H1 (cell line): ENCODE measurements at regions not wholly inside any gene's neighbourhood (a gene's known extent, or its start where the extent isn't known, plus 50 kb on each side); places are given as distances from the start of the nearest gene placed in this dataset.

Experiments
- CTCF ChIA-PET: fragments of 300-600 bp; sonication (Branson Sonifier 250); formaldehyde crosslinking; loops from one replicate; lab custom pipeline; 2021; ENCODE audit not compliant: partially characterized antibody; lab: Charles Lee
- POLR2A ChIA-PET: fragments of 300-600 bp; sonication (Branson Sonifier 250); formaldehyde crosslinking; loops from one replicate; lab custom pipeline; 2021; ENCODE audit warnings: inconsistent platforms; ENCODE audit not compliant: partially characterized antibody; lab: Charles Lee
- DNase-seq, 2 experiments: peaks; one replicate each; pipeline versions ENCODE4 v3.0.0 to v3.0.0-alpha.2; 2010 to 2022; ENCODE audit warnings: low spot score in 2 of 2, low read depth in 1 of 2, mixed read lengths in 1 of 2
- FAIRE-seq: peaks from 2 replicates; lab custom pipeline; 2011; peaks lifted over from hg19 to GRCh38; lab: Jason Lieb, UNC
- H2AFZ ChIP-seq: 2 replicates; pipeline ENCODE4 v1.8.1; 2012; ENCODE audit warnings: low read length, inconsistent platforms
- H2AK5ac ChIP-seq: 2 replicates; pipeline ENCODE4 v1.6.1; 2013; ENCODE audit warnings: low read depth, low read length
- H2BK120ac ChIP-seq: replicated peaks from 2 replicates; pipeline ENCODE3; 2013; ENCODE audit warnings: low read depth, low read length, inconsistent platforms
- H2BK12ac ChIP-seq: 2 replicates; pipeline ENCODE4 v1.6.1; 2013; ENCODE audit warnings: low read depth, low read length
- H2BK15ac ChIP-seq: 2 replicates; pipeline ENCODE4 v1.6.1; 2013; ENCODE audit warnings: low read length
- H2BK20ac ChIP-seq: 2 replicates; pipeline ENCODE4 v1.6.1; 2013; ENCODE audit warnings: low read length
- H2BK5ac ChIP-seq: 2 replicates; pipeline ENCODE4 v1.6.1; 2013; ENCODE audit warnings: low read depth, low read length
- H3K14ac ChIP-seq: 2 replicates; pipeline ENCODE4 v1.6.1; 2013; ENCODE audit warnings: inconsistent platforms; ENCODE audit not compliant: insufficient read length
- H3K18ac ChIP-seq: 2 replicates; pipeline ENCODE4 v1.6.1; 2013; ENCODE audit warnings: low read length; ENCODE audit errors: extremely low read depth
- H3K23ac ChIP-seq: 2 replicates; pipeline ENCODE4 v1.6.1; 2013; ENCODE audit warnings: inconsistent platforms; ENCODE audit not compliant: insufficient read length
- H3K23me2 ChIP-seq: 2 replicates; pipeline ENCODE4 v1.6.1; 2013; ENCODE audit warnings: low read depth, low read length
- H3K27ac ChIP-seq: 2 replicates; pipeline ENCODE4 v1.6.1; 2011; ENCODE audit warnings: low read depth, low read length, inconsistent platforms
- H3K27me3 ChIP-seq, 4 experiments: replicated peaks in 1 of 4; 1 replicate in 1 of 4; 2 replicates in 3 of 4; pipeline versions ENCODE4 v1.6.1 to v1.8.1; 2011 to 2013; ENCODE audit warnings: low read length in 3 of 4, mild to moderate bottlenecking in 3 of 4, inconsistent platforms in 2 of 4, mixed read lengths in 2 of 4, moderate library complexity in 1 of 4; ENCODE audit not compliant: control insufficient read depth in 3 of 4, insufficient read depth in 3 of 4; ENCODE audit errors: extremely low read depth in 1 of 4
- H3K36me3 ChIP-seq, 4 experiments: 2 replicates each; pipeline versions ENCODE4 v1.6.1 to v1.8.1; 2011 to 2013; ENCODE audit warnings: mild to moderate bottlenecking in 4 of 4, low read length in 3 of 4, moderate library complexity in 2 of 4, control low read depth in 1 of 4, inconsistent platforms in 1 of 4; ENCODE audit not compliant: insufficient read depth in 4 of 4, control insufficient read depth in 2 of 4
- H3K4ac ChIP-seq: replicated peaks from 2 replicates; pipeline ENCODE3; 2013; ENCODE audit warnings: low read length, low read depth, mixed read lengths, inconsistent platforms; ENCODE audit not compliant: insufficient read length
- H3K4me1 ChIP-seq, 4 experiments: replicated peaks in 1 of 4; 1 replicate in 1 of 4; 2 replicates in 3 of 4; pipeline versions ENCODE4 v1.6.1 to v1.8.1; 2011 to 2013; ENCODE audit warnings: low read length in 3 of 4, inconsistent platforms in 2 of 4, mixed read lengths in 1 of 4; ENCODE audit not compliant: insufficient read depth in 4 of 4, control insufficient read depth in 3 of 4
- H3K4me2 ChIP-seq, 2 experiments: 2 replicates each; pipeline versions ENCODE4 v1.6.1 to v1.8.1; 2011 to 2013; ENCODE audit warnings: low read depth in 2 of 2, low read length in 2 of 2, control low read depth in 1 of 2, inconsistent platforms in 1 of 2, mild to moderate bottlenecking in 1 of 2; ENCODE audit not compliant: insufficient read depth in 1 of 2
- H3K4me3 ChIP-seq, 4 experiments: fragments of 200-600, 300-600 bp in 1 of 4; sonication (generic), shearing (Covaris generic), sonication (Bioruptor Twin) in 1 of 4; 2 replicates each; pipeline versions ENCODE4 v1.5.1 to v1.8.1; 2011 to 2016; ENCODE audit warnings: low read length in 4 of 4, low read depth in 3 of 4, control low read depth in 2 of 4, inconsistent platforms in 2 of 4, mild to moderate bottlenecking in 2 of 4, mixed read lengths in 1 of 4, moderate library complexity in 1 of 4; ENCODE audit not compliant: insufficient read depth in 2 of 4; ENCODE audit errors: extremely low read depth in 1 of 4
- H3K56ac ChIP-seq: replicated peaks from 2 replicates; pipeline ENCODE3; 2013; ENCODE audit warnings: low read depth, mild to moderate bottlenecking, mixed read lengths, low read length, inconsistent platforms; ENCODE audit not compliant: insufficient read length
- H3K79me1 ChIP-seq: 2 replicates; pipeline ENCODE4 v1.6.1; 2013; ENCODE audit warnings: low read depth, low read length, control low read depth
- H3K79me2 ChIP-seq, 2 experiments: 2 replicates each; pipeline versions ENCODE4 v1.6.1 to v1.8.1; 2012 to 2013; ENCODE audit warnings: low read length in 2 of 2, mild to moderate bottlenecking in 2 of 2, inconsistent platforms in 1 of 2; ENCODE audit not compliant: insufficient read depth in 2 of 2, control insufficient read depth in 1 of 2
- H3K9ac ChIP-seq, 4 experiments: replicated peaks in 1 of 4; 1 replicate in 1 of 4; 2 replicates in 3 of 4; pipeline versions ENCODE4 v1.6.1 to v1.8.1; 2011 to 2013; ENCODE audit warnings: low read depth in 3 of 4, low read length in 3 of 4, control low read depth in 2 of 4, mild to moderate bottlenecking in 2 of 4, moderate library complexity in 2 of 4, inconsistent platforms in 1 of 4; ENCODE audit errors: extremely low read depth in 1 of 4
- H3K9me3 ChIP-seq, 2 experiments: 2 replicates each; pipeline versions ENCODE4 v1.6.1 to v1.8.1; 2012 to 2013; ENCODE audit warnings: mild to moderate bottlenecking in 2 of 2, moderate library complexity in 2 of 2, control low read depth in 1 of 2, inconsistent platforms in 1 of 2, low read depth in 1 of 2, low read length in 1 of 2, mixed read lengths in 1 of 2; ENCODE audit not compliant: insufficient read depth in 2 of 2
- H4K20me1 ChIP-seq, 2 experiments: replicated peaks in 1 of 2; 2 replicates each; pipeline versions ENCODE3 to v1.8.1; 2011 to 2013; ENCODE audit warnings: inconsistent platforms in 2 of 2, low read length in 2 of 2, mild to moderate bottlenecking in 1 of 2; ENCODE audit not compliant: insufficient read depth in 2 of 2, control insufficient read depth in 1 of 2
- H4K5ac ChIP-seq: 2 replicates; pipeline ENCODE4 v1.6.1; 2013; ENCODE audit warnings: low read length, low read depth, mixed read lengths, inconsistent platforms; ENCODE audit not compliant: insufficient read length
- H4K8ac ChIP-seq: 2 replicates; pipeline ENCODE4 v1.8.0; 2013; ENCODE audit warnings: mild to moderate bottlenecking, moderate library complexity, low read length, inconsistent platforms; ENCODE audit not compliant: insufficient read depth; ENCODE audit errors: extremely low read depth
- H4K91ac ChIP-seq: replicated peaks from 2 replicates; pipeline ENCODE3; 2013; ENCODE audit warnings: low read length, mixed read lengths, inconsistent platforms; ENCODE audit not compliant: insufficient read length
- ASH2L ChIP-seq: fragments of 200-600, 300-600 bp; sonication (generic); IDR thresholded peaks from one replicate; pipeline ENCODE4 v1.7.1; 2017; ENCODE audit warnings: low read length
- BACH1 ChIP-seq: IDR thresholded peaks from 2 replicates; pipeline ENCODE4 v1.6.1; 2012; ENCODE audit warnings: low read length, improper control_type of control experiment
- CBX8 ChIP-seq: fragments of 300-800, 300-1000 bp; sonication (generic); IDR thresholded peaks from 2 replicates; pipeline ENCODE4 v1.7.1; 2016; ENCODE audit warnings: low read depth, low read length, borderline replicate concordance
- NANOG ChIP-seq: IDR thresholded peaks from 2 replicates; pipeline ENCODE4 v1.6.1; 2011; ENCODE audit warnings: low read length, low read depth, mild to moderate bottlenecking, inconsistent platforms; ENCODE audit not compliant: insufficient read depth, poor library complexity, severe bottlenecking
- RBBP5 ChIP-seq: IDR thresholded peaks from 2 replicates; pipeline ENCODE4 v1.7.1; 2012; ENCODE audit warnings: low read depth, mild to moderate bottlenecking, inconsistent platforms, low read length, moderate library complexity, borderline replicate concordance
- SAP30 ChIP-seq: fragments of 300-600 bp; sonication (generic); IDR thresholded peaks from 2 replicates; pipeline ENCODE4 v1.7.1; 2012; ENCODE audit warnings: low read length, moderate library complexity, mild to moderate bottlenecking, inconsistent platforms; ENCODE audit not compliant: insufficient read depth, insufficient replicate concordance
- TEAD4 ChIP-seq: IDR thresholded peaks from 2 replicates; pipeline ENCODE4 v1.6.1; 2012; ENCODE audit warnings: low read depth, low read length, inconsistent platforms, mixed read lengths
- WGBS, 2 experiments: shearing (Covaris generic) in 1 of 2; methylation state at CpG; one replicate each; pipeline versions ENCODE4 v1.1.6 to v1.1.7; 2013 to 2015; ENCODE audit warnings: low lambda C conversion rate in 2 of 2, mixed read lengths in 2 of 2, inconsistent platforms in 1 of 2, low coverage in 1 of 2, missing lambda C conversion rate in 1 of 2; ENCODE audit not compliant: insufficient replicate concordance in 2 of 2, insufficient coverage in 1 of 2, insufficient read length in 1 of 2; ENCODE audit errors: extremely low coverage in 1 of 2, missing lambda C conversion rate in 1 of 2; 5-methylcytosine and 5-hydroxymethylcytosine counted together
- TF ChIP-seq, protein P1 (sequence below): IDR thresholded peaks from 2 replicates; pipeline ENCODE4 v1.6.1; 2011; ENCODE audit warnings: low read length, improper control_type of control experiment

DNA sequence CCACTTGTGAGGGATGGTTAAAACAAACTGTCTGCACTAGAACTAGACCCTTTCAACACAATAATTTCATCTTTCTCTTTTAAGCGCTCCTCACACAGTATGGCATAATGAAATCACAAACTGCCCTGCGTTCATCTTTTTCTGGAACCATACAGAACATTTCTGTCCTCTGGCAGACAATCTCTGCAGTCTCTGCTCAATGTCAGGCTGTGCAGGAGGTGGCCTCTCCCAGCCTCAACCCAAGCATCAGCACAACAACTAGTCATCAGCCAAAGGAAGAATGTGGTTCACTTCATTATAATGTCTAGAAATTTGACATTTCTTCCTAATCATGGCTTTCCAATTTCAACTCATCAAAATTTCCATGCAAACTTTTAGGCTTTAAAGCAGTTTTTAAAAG is 125.1 kb upstream of the STARD13 start:
- Histone ChIP-seq H2BK12ac (no peak overlapping the region), H3K4me2 (no peak overlapping the region)
- FAIRE-seq: no peak

More for the DNA sequence above, 125.1 kb upstream of the STARD13 start:
- Histone ChIP-seq H2BK5ac (no peak overlapping the region), H4K8ac (no peak overlapping the region), H3K27ac (no peak overlapping the region), H2BK20ac (no peak overlapping the region), H4K20me1 (no peaks in the 10 kb centered on the region), H3K18ac (no peak overlapping the region), H3K79me1 (no peaks in the 10 kb centered on the region), H3K4me1 (peaks cover 0 to 3% (median 3%) of the 10 kb centered on the region in 4 experiments; a peak in 4 of 7 replicates), H3K23ac (no peak overlapping the region), H2AFZ (no peak overlapping the region), H2BK15ac (no peak overlapping the region), H3K23me2 (no peaks in the 10 kb centered on the region; the same call in 1 of the 2 replicates), H3K14ac (no peak overlapping the region), H2AK5ac (no peak overlapping the region), H3K56ac (no peak overlapping the region), H3K36me3 (no peaks in the 10 kb centered on the region), H3K4ac (no peak overlapping the region), H3K4me3 (no peak overlapping the region), H4K91ac (no peak overlapping the region), H4K5ac (no peak overlapping the region), H3K27me3 (no peaks in the 10 kb centered on the region), H3K9ac (no peak overlapping the region), H3K9me3 (no peaks in the 10 kb centered on the region), H3K79me2 (no peaks in the 10 kb centered on the region), H2BK120ac (no peak overlapping the region)
- no peak for TF ChIP-seq SAP30
- no peak for TF ChIP-seq TEAD4
- no peak for TF ChIP-seq NANOG
- TF ChIP-seq RBBP5: no peak
- TF ChIP-seq BACH1: no peak
- no peak for TF ChIP-seq ASH2L
- TF ChIP-seq, protein P1, sequence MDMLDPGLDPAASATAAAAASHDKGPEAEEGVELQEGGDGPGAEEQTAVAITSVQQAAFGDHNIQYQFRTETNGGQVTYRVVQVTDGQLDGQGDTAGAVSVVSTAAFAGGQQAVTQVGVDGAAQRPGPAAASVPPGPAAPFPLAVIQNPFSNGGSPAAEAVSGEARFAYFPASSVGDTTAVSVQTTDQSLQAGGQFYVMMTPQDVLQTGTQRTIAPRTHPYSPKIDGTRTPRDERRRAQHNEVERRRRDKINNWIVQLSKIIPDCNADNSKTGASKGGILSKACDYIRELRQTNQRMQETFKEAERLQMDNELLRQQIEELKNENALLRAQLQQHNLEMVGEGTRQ: no peak
- no peak for TF ChIP-seq CBX8
- no peak for DNase-seq
- CTCF ChIA-PET: interaction anchor here (1.2 kb wide), 1 partner anchor 41 kb away, joined by 3 read pairs; no protein-coding TSS in a partner anchor
- 87% methylated on average over 2 of the region's 2 CpGs; no CpG with 5 or more reads in 1 of the 2 experiments for WGBS, 2 experiments
- POLR2A ChIA-PET: no interaction called here
